ENCODE measurements at regions not wholly inside any gene's neighbourhood (a gene's known extent, or its start where the extent isn't known, plus 50 kb on each side); places are given as distances from the start of the nearest gene placed in this dataset.

- H3K4me1 Mint-ChIP-seq, result peaks cover 12% of the 10 kb centered on the region
Observed at GRCh38 chr15:66950114-66950513, 115.3 kb upstream of the SMAD3 start.

DNA sequence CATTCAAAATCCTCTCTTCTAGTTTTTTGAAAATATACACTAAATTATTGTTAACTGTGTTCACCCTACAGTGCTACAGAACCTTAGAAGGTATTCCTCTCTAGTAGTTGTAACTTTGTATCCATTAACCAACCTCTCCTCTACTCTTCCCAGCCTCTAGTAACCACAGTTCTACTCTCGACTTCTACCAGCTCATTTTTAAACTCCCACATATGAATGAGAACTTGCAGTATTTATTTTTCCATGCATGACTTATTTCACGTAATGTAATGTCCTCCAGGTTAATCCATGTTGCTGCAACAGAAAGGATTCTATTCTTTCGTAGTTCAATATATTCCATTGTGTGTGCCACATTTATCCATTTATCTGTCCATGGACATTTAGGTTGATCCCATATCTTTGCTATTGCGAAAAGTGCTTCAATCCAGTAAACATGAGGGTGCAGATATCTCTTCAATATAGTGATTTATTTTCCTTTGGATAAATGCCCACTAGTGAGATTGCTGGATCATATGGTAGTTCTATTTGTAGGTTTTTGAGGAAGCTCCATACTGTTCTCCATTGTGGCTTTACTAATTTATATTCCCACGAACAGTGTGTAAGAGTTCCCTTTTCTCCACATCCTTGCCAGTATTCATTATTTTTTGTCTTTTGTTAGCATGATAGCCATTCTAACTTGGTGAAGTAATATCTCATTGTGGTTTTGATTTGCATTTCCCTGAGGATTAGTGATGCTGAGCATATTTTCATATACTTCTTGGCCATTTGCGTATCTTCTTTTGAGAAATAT lies 113.7 kb upstream of the SMAD3 start:
- H3K4me1 Mint-ChIP-seq, result peaks cover 12% of the 10 kb centered on the region

More at GRCh38 chr15:66950114-66950513, 115.3 kb upstream of the SMAD3 start:
- Mint-ChIP-seq H3K27ac (no peak overlapping the region), H3K4me3 (no peak overlapping the region), H3K27me3 (peaks cover 25% of the 10 kb centered on the region), H3K9me3 (ENCODE audit: low read depth) (no peaks in the 10 kb centered on the region), H3K36me3 (no peaks in the 10 kb centered on the region)
- CTCF ChIA-PET, result interaction anchor here (0.6 to 4.9 kb wide), 3 partner anchors 135 to 354 kb away, joined by 3 to 87 read pairs (median 3); no protein-coding TSS in a partner anchor
- DNase-seq, result no peak
- ATAC-seq, result no peak

DNA sequence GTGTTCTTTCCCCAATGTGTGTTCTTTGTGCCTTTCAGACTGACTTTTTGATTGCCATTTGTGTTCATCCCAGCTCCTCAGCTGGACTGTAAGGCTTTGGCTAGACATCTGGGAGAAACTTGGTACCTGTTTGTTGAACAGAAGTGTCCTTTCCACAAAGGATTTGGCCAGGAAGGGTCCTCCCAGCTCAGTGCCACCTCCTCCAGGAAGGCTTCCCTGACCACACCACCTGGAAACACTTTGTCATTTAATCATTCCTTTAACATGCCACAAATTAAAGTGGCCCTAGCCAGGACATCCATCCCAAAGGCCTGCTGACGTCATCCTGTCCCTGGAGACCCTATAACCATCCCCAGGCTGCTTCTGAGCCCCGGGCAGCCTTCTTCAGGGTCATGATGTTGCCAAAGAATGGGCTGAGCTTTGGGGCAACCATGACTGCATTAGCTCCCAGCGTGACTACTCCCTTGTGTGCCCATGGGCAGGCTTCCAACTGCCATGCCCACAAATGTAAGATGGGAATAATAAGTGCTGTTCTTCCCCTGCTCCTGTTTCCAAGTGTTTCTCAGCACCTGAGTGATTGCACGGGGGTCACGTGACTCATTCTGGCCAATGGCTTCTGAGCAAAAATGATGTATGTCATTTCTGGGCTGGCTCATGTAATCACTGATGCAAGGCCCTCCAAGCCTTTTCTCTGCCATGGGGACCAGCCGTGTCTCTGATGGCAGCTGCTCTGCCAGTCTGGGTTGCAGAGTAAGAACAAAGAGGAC lies 112.5 kb upstream of the SMAD3 start:
- Mint-ChIP-seq H3K4me1 (peaks cover 7% of the 10 kb centered on the region), H3K27ac (no peak overlapping the region), H3K27me3 (peaks cover 25% of the 10 kb centered on the region), H3K4me3 (no peak overlapping the region), H3K36me3 (no peaks in the 10 kb centered on the region), H3K9me3 (ENCODE audit: low read depth) (no peaks in the 10 kb centered on the region)
- CTCF ChIA-PET, result no interaction called here
- DNase-seq (no peak), ATAC-seq (no peak)

More for the DNA sequence above, 113.7 kb upstream of the SMAD3 start:
- DNase-seq (no peak), ATAC-seq (no peak)
- H3K36me3 Mint-ChIP-seq, result no peaks in the 10 kb centered on the region
- no peak overlapping the region for H3K4me3 Mint-ChIP-seq
- CTCF ChIA-PET, result no interaction called here
- H3K27me3 Mint-ChIP-seq, result peaks cover 25% of the 10 kb centered on the region
- H3K9me3 Mint-ChIP-seq (ENCODE audit: low read depth), result no peaks in the 10 kb centered on the region
- no peak overlapping the region for H3K27ac Mint-ChIP-seq

DNA sequence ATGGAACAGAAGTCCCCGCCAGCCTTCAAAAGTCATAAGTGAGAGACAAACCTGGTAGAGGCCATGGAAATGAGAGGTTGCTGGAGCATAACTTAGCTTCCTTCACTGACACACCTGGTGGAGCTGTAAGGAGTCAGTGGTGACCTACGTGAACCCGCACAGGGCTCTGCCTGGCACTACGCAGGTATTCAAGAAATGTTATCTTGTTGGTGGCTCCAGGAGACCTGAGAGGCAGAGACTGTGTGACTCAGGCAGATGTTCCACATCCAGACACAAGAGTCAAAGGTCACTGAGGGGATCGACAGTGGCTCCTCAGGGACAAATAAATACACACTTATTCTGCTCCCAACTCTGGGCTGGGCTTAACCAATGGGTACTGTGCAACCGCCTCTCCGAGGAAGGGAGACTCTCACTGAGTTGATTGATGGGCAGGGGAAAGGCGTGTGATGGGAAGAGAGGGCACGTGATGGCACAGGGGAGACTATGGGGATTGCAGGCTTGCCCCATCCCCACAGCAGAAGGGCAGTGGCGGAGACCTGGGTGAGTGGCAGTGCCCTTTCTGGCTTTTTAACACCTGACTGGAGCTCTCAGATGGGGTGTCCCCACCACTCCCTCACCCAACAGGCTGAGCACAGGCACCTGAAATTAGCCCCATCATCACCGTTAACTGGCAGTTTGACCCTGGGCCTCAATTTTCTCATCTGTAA lies 111.7 kb upstream of the SMAD3 start:
- H3K36me3 Mint-ChIP-seq, result no peaks in the 10 kb centered on the region
- no peak overlapping the region for H3K27ac Mint-ChIP-seq
- H3K4me1 Mint-ChIP-seq, result peaks cover 2% of the 10 kb centered on the region
- ATAC-seq, result no peak
- no peaks in the 10 kb centered on the region for H3K9me3 Mint-ChIP-seq (ENCODE audit: low read depth)
- H3K4me3 Mint-ChIP-seq, result no peak overlapping the region
- DNase-seq, result no peak
- H3K27me3 Mint-ChIP-seq, result peaks cover 25% of the 10 kb centered on the region
- CTCF ChIA-PET, result no interaction called here

DNA sequence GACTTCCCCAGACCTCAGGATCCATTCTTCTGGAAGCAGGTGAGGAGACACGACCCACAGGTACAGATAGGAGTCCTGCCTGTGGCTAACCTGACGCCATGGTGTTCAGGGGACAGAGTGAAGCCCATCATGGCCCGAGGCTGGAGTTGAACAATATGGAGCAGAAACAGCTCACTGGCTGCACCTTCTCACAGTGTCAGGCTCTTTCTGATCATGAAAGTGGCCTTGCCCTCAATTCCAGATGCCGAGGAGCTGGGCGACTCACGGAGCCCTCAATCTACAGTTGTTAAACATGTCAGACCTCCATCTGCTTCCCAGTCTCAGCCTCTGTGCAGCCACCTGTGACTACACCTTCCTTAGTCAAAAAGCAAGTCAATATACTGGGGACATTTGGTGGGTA lies 110.8 kb upstream of the SMAD3 start:
- ATAC-seq, result no peak
- H3K9me3 Mint-ChIP-seq (ENCODE audit: low read depth), result no peaks in the 10 kb centered on the region
- CTCF ChIA-PET, result interaction anchor here (1.6 kb wide), 1 partner anchor 349 kb away, joined by 4 read pairs; no protein-coding TSS in a partner anchor
- peaks cover 25% of the 10 kb centered on the region for H3K27me3 Mint-ChIP-seq
- H3K4me3 Mint-ChIP-seq, result no peak overlapping the region
- H3K36me3 Mint-ChIP-seq, result no peaks in the 10 kb centered on the region
- no peak for DNase-seq
- no peaks in the 10 kb centered on the region for H3K4me1 Mint-ChIP-seq
- no peak overlapping the region for H3K27ac Mint-ChIP-seq

GRCh38 chr15:66955001-66955516 lies 110.3 kb upstream of the SMAD3 start:
- no peak overlapping the region for H3K4me3 Mint-ChIP-seq
- no peak overlapping the region for H3K27ac Mint-ChIP-seq
- CTCF ChIA-PET, result interaction anchor here (1.6 kb wide), 1 partner anchor 349 kb away, joined by 4 read pairs; no protein-coding TSS in a partner anchor
- H3K36me3 Mint-ChIP-seq, result no peaks in the 10 kb centered on the region
- H3K9me3 Mint-ChIP-seq (ENCODE audit: low read depth), result no peaks in the 10 kb centered on the region
- no peaks in the 10 kb centered on the region for H3K4me1 Mint-ChIP-seq
- DNase-seq (no peak), ATAC-seq (no peak)
- H3K27me3 Mint-ChIP-seq, result peaks cover 23% of the 10 kb centered on the region

- Mint-ChIP-seq H3K27me3 (peaks cover 15% of the 10 kb centered on the region), H3K4me1 (no peaks in the 10 kb centered on the region), H3K4me3 (no peak overlapping the region), H3K9me3 (ENCODE audit: low read depth) (no peaks in the 10 kb centered on the region), H3K36me3 (no peaks in the 10 kb centered on the region), H3K27ac (no peak overlapping the region)
- DNase-seq (no peak), ATAC-seq (no peak)
- CTCF ChIA-PET, result interaction anchor here (1.6 kb wide), 1 partner anchor 348 kb away, joined by 4 read pairs; no protein-coding TSS in a partner anchor
Observed at GRCh38 chr15:66955871-66956585, 109.4 kb upstream of the SMAD3 start.

GRCh38 chr15:66956672-66957430 lies 108.6 kb upstream of the SMAD3 start:
- Mint-ChIP-seq H3K36me3 (no peaks in the 10 kb centered on the region), H3K4me1 (no peaks in the 10 kb centered on the region), H3K27ac (no peak overlapping the region), H3K27me3 (peaks cover 9% of the 10 kb centered on the region), H3K9me3 (ENCODE audit: low read depth) (no peaks in the 10 kb centered on the region), H3K4me3 (no peak overlapping the region)
- CTCF ChIA-PET, result interaction anchor here (0.5 to 0.9 kb wide), 4 partner anchors 11 to 752 kb away, joined by 3 to 4 read pairs (median 3); no protein-coding TSS in a partner anchor
- ATAC-seq (no peak), DNase-seq (no peak)

DNA sequence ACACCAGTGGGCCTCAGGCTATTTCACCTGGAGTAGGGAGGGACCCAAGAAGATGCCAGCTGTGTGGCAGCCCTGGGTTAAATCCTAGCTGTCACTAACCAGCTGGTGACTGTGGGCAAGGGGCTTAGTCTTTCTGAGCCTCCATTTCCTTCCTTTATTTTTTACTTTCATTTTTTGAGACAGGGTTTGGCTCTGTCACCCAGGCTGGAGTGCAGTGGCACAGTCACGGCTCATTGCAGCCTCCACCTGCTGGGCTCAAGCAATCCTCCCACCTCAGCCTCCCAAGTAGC lies 108.0 kb upstream of the SMAD3 start:
- CTCF ChIA-PET, result interaction anchor here (0.8 to 1.2 kb wide), 3 partner anchors 11 to 752 kb away, joined by 3 read pairs; no protein-coding TSS in a partner anchor

DNA sequence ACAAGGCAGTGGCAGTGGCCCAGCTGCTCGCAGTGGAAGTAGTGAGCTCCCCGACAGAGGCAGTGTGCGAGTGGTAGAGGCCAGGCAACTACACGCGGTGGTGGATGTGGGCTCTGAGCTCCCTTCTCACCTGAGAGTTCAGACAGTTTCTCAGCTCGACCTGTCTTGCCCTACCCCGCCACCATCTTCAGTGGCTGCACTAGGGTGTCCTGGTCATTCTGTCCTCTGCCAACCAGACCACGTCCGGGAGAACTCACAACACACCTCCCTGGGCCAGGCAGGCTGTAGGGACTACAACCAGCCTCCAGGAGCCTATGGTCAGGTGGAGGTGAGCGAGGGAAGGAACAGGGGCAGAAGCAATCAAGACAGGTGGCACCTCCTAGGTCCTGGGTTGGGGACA lies 106.3 kb upstream of the SMAD3 start:
- ATAC-seq (no peak), DNase-seq (no peak)
- CTCF ChIA-PET, result no interaction called here
- no peak overlapping the region for H3K27ac Mint-ChIP-seq
- no peaks in the 10 kb centered on the region for H3K4me1 Mint-ChIP-seq
- H3K4me3 Mint-ChIP-seq, result no peak overlapping the region
- no peaks in the 10 kb centered on the region for H3K36me3 Mint-ChIP-seq
- H3K27me3 Mint-ChIP-seq, result no peaks in the 10 kb centered on the region
- H3K9me3 Mint-ChIP-seq (ENCODE audit: low read depth), result no peaks in the 10 kb centered on the region

More for the DNA sequence above, 108.0 kb upstream of the SMAD3 start:
- ATAC-seq (no peak), DNase-seq (no peak)
- Mint-ChIP-seq H3K27me3 (peaks cover 5% of the 10 kb centered on the region), H3K9me3 (ENCODE audit: low read depth) (no peaks in the 10 kb centered on the region), H3K27ac (no peak overlapping the region), H3K36me3 (no peaks in the 10 kb centered on the region), H3K4me1 (no peaks in the 10 kb centered on the region), H3K4me3 (no peak overlapping the region)

- no peaks in the 10 kb centered on the region for H3K9me3 Mint-ChIP-seq (ENCODE audit: low read depth)
- DNase-seq (no peak), ATAC-seq (no peak)
- no peaks in the 10 kb centered on the region for H3K36me3 Mint-ChIP-seq
- H3K4me1 Mint-ChIP-seq, result no peaks in the 10 kb centered on the region
- H3K27ac Mint-ChIP-seq, result no peak overlapping the region
- H3K27me3 Mint-ChIP-seq, result no peaks in the 10 kb centered on the region
- CTCF ChIA-PET, result interaction anchor here (1.2 kb wide), 1 partner anchor 13 kb away, joined by 3 read pairs; no protein-coding TSS in a partner anchor
- no peak overlapping the region for H3K4me3 Mint-ChIP-seq
Observed at GRCh38 chr15:66959875-66960274, 105.5 kb upstream of the SMAD3 start.

GRCh38 chr15:66960519-66960918 lies 104.9 kb upstream of the SMAD3 start:
- no peaks in the 10 kb centered on the region for H3K27me3 Mint-ChIP-seq
- DNase-seq, result no peak
- CTCF ChIA-PET, result interaction anchor here (1.2 kb wide), 1 partner anchor 14 kb away, joined by 3 read pairs; no protein-coding TSS in a partner anchor
- no peaks in the 10 kb centered on the region for H3K9me3 Mint-ChIP-seq (ENCODE audit: low read depth)
- H3K27ac Mint-ChIP-seq, result no peak overlapping the region
- ATAC-seq, result no peak
- H3K4me1 Mint-ChIP-seq, result no peaks in the 10 kb centered on the region
- no peaks in the 10 kb centered on the region for H3K36me3 Mint-ChIP-seq
- H3K4me3 Mint-ChIP-seq, result no peak overlapping the region

Measured in activated CD8-positive, alpha-beta memory T cell treated with anti-CD3 and anti-CD28 coated beads, Interleukin-2, amount 10 ng/mL, durations not matched to agents 7 days and 5 days (primary cell).